ENCODE measurements at regions not wholly inside any gene's neighbourhood (a gene's known extent, or its start where the extent isn't known, plus 50 kb on each side); places are given as distances from the start of the nearest gene placed in this dataset.

- no peak for TF ChIP-seq POLR2AphosphoS5 (IDR thresholded peaks at IDR 0.05)
- TF ChIP-seq, protein P1, sequence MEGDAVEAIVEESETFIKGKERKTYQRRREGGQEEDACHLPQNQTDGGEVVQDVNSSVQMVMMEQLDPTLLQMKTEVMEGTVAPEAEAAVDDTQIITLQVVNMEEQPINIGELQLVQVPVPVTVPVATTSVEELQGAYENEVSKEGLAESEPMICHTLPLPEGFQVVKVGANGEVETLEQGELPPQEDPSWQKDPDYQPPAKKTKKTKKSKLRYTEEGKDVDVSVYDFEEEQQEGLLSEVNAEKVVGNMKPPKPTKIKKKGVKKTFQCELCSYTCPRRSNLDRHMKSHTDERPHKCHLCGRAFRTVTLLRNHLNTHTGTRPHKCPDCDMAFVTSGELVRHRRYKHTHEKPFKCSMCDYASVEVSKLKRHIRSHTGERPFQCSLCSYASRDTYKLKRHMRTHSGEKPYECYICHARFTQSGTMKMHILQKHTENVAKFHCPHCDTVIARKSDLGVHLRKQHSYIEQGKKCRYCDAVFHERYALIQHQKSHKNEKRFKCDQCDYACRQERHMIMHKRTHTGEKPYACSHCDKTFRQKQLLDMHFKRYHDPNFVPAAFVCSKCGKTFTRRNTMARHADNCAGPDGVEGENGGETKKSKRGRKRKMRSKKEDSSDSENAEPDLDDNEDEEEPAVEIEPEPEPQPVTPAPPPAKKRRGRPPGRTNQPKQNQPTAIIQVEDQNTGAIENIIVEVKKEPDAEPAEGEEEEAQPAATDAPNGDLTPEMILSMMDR (IDR thresholded peaks at IDR 0.05): no peak
Observed at GRCh38 chr17:6274310-6274709, 160.6 kb downstream of the AIPL1 start.

Data from esophagus muscularis mucosa (tissue), 3 donors.